Small intestine (tissue), 7 donors: ENCODE measurements at regions not wholly inside any gene's neighbourhood (a gene's known extent, or its start where the extent isn't known, plus 50 kb on each side); places are given as distances from the start of the nearest gene placed in this dataset.

Experiments used
- DNase-seq, 2 donors: peaks; one replicate each; pipeline versions ENCODE4 v3.0.0 to v3.0.0-alpha.2; 2013
- FAIRE-seq: peaks from 2 replicates; lab custom pipeline; 2012; peaks lifted over from hg19 to GRCh38; lab: Jason Lieb, UNC
- H3K27ac ChIP-seq, 3 donors: one replicate each; pipeline ENCODE4 v1.5.1; 2013; ENCODE audit warnings: low read length in 2 of 3, mild to moderate bottlenecking in 2 of 3, control low read depth in 1 of 3, inconsistent platforms in 1 of 3, low read depth in 1 of 3, moderate library complexity in 1 of 3
- H3K27me3 ChIP-seq, 3 donors: one replicate each; pipeline ENCODE4 v1.6.1; 2013; ENCODE audit warnings: low read length in 3 of 3, inconsistent platforms in 1 of 3; ENCODE audit not compliant: control insufficient read depth in 3 of 3, insufficient read depth in 3 of 3
- H3K36me3 ChIP-seq, 3 donors: one replicate each; pipeline ENCODE4 v1.6.1; 2013; ENCODE audit warnings: low read length in 3 of 3, inconsistent platforms in 1 of 3, low read depth in 1 of 3, mild to moderate bottlenecking in 1 of 3, moderate library complexity in 1 of 3; ENCODE audit not compliant: control insufficient read depth in 3 of 3, insufficient read depth in 2 of 3
- H3K4me1 ChIP-seq, 3 donors: one replicate each; pipeline ENCODE4 v1.6.1; 2013; ENCODE audit warnings: low read length in 2 of 3, inconsistent platforms in 1 of 3, low read depth in 1 of 3, mild to moderate bottlenecking in 1 of 3, moderate library complexity in 1 of 3; ENCODE audit not compliant: control insufficient read depth in 3 of 3, insufficient read depth in 2 of 3
- H3K4me3 ChIP-seq, 3 donors: one replicate each; pipeline ENCODE4 v1.5.1; 2013; ENCODE audit warnings: low read length in 3 of 3, control low read depth in 1 of 3, inconsistent platforms in 1 of 3, low read depth in 1 of 3, mild to moderate bottlenecking in 1 of 3, moderate library complexity in 1 of 3
- H3K9me3 ChIP-seq, 2 donors: one replicate each; pipeline ENCODE4 v1.6.1; 2013; ENCODE audit warnings: low read depth in 1 of 2, low read length in 1 of 2; ENCODE audit not compliant: control insufficient read depth in 2 of 2, insufficient read depth in 1 of 2
- WGBS, 3 donors: extraction: QIAGEN DNeasy Blood & Tissue Kit; methylation state at CpG; one replicate each; pipeline ENCODE4 v1.1.7; 2013; 5-methylcytosine and 5-hydroxymethylcytosine counted together
- donor health status: healthy with polysubstance abuse.
- donor health status: control.
- donor health status: control.
- donor health status: Bipolar disorder and iron deficiency.
- donor health status: healthy.

GRCh38 chr18:40929399-40929798 is 1025.6 kb upstream of the PIK3C3 start:
- no peak for DNase-seq
- Histone ChIP-seq H3K36me3 (no peaks in the 10 kb centered on the region), H3K4me1 (no peaks in the 10 kb centered on the region), H3K27ac (no peak overlapping the region), H3K4me3 (no peak overlapping the region), H3K27me3 (no peaks in the 10 kb centered on the region), H3K9me3 (no peaks in the 10 kb centered on the region)
- FAIRE-seq = no peak
- 79 to 85% (median 84%) methylated on average over 7 of the region's 7 CpGs for WGBS, 3 donors

- FAIRE-seq = no peak
- no peak overlapping the region for H3K4me3 ChIP-seq
- H3K27me3 ChIP-seq = no peaks in the 10 kb centered on the region
- H3K36me3 ChIP-seq = no peaks in the 10 kb centered on the region
- H3K4me1 ChIP-seq = no peaks in the 10 kb centered on the region
- H3K27ac ChIP-seq = no peak overlapping the region
- WGBS, 3 donors = 73 to 79% (median 75%) methylated on average over 5 of the region's 5 CpGs
- no peaks in the 10 kb centered on the region for H3K9me3 ChIP-seq
- DNase-seq = no peak
Observed at GRCh38 chr18:40926679-40927078, 1028.4 kb upstream of the PIK3C3 start.

GRCh38 chr18:40925071-40925541 is 1029.9 kb upstream of the PIK3C3 start:
- DNase-seq (no peak), FAIRE-seq (no peak)
- Histone ChIP-seq H3K27ac (no peak overlapping the region), H3K9me3 (no peaks in the 10 kb centered on the region), H3K4me1 (no peaks in the 10 kb centered on the region), H3K4me3 (no peak overlapping the region), H3K27me3 (no peaks in the 10 kb centered on the region), H3K36me3 (no peaks in the 10 kb centered on the region)
- WGBS, 3 donors = 89 to 91% (median 91%) methylated on average over 1 of the region's 1 CpG

DNA sequence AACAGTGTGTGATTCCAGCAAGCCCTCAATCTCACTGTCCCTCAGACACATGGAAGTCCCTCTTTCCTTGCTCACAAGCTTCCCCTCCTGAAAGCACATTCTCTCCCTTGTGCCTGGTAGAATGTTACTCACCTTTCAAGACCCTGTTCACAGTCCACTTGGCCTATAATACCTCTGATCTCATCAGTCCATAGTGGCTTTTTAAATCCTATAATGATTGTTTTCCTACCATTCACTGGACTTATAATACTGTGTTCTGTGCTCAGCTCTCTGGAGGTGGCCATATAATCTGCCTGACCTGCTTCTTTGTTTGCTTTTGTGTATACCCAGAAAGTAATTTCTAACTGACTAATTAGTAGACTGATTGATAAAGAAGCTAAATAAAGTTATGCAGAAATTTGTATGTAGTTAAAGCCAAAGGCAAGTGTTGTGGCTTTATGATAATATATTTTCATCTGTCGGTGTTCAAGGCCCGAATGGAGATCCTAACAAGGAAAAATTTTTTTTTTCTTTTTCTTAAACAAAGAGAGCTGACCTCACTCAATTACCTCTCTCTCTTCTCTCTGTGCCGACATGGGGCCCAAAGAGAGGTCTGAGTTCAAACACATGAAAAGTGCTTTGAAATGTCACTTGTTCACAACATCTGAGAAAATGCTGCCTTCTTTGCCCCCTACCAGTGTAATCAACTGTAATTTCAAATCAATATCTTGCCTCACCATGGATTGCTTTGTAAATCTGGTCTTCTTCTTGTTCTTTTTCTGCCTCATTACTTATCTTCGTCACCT is 1033.0 kb upstream of the PIK3C3 start:
- Histone ChIP-seq H3K4me1 (no peaks in the 10 kb centered on the region), H3K27ac (no peak overlapping the region), H3K9me3 (no peaks in the 10 kb centered on the region), H3K4me3 (no peak overlapping the region), H3K27me3 (no peaks in the 10 kb centered on the region), H3K36me3 (no peaks in the 10 kb centered on the region)
- DNase-seq (no peak), FAIRE-seq (no peak)
- 51 to 74% (median 61%) methylated on average over 4 of the region's 4 CpGs for whole genome bisulfite sequencing, 3 donors

- Histone ChIP-seq H3K27me3 (no peaks in the 10 kb centered on the region), H3K4me1 (no peaks in the 10 kb centered on the region), H3K4me3 (no peak overlapping the region), H3K36me3 (no peaks in the 10 kb centered on the region), H3K9me3 (no peaks in the 10 kb centered on the region), H3K27ac (no peak overlapping the region)
- FAIRE-seq (no peak), DNase-seq (no peak)
Observed at GRCh38 chr18:40917056-40917455, 1038.0 kb upstream of the PIK3C3 start.

- no peak overlapping the region for H3K27ac ChIP-seq
- H3K4me3 ChIP-seq = no peak overlapping the region
- DNase-seq (no peak), FAIRE-seq (no peak)
- H3K27me3 ChIP-seq = no peaks in the 10 kb centered on the region
- H3K36me3 ChIP-seq = no peaks in the 10 kb centered on the region
- H3K9me3 ChIP-seq = no peaks in the 10 kb centered on the region
- 77 to 83% (median 81%) methylated on average over 4 of the region's 4 CpGs for WGBS, 3 donors
- H3K4me1 ChIP-seq = no peaks in the 10 kb centered on the region
Observed at GRCh38 chr18:40915724-40916123, 1039.3 kb upstream of the PIK3C3 start.

DNA sequence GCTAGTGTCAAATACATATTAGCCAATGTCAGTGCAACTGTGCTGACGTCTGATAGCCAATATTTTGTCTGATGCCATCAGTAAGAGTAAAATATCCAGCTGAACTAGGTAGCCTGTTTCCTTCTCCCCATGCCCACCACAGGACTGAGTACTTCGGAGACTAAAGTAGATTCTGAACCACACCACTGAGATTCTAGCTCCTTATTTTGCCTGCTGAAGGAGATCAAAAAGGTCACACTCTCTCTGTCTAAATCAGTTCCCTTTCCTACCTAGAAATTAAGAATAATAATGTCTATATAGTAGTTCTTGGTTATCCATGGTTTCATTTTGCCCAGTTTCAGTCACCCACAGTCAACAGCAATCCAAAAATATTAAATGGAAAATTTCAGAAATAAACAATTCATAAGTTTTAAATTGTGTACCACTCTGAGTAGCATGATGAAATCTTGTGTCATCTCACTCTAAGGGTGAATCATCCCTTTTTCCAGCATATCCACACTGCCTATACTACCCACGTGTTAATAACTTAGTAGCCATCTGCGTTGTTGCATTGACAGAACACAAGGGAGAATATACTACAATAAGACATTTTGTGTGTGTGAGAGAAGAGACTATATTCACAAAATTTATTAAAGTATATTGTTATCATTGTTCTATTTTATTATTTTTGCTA is 1043.3 kb upstream of the PIK3C3 start:
- FAIRE-seq = no peak
- whole genome bisulfite sequencing, 3 donors = 68 to 82% (median 78%) methylated on average over 4 of the region's 4 CpGs
- no peaks in the 10 kb centered on the region for H3K27me3 ChIP-seq

DNA sequence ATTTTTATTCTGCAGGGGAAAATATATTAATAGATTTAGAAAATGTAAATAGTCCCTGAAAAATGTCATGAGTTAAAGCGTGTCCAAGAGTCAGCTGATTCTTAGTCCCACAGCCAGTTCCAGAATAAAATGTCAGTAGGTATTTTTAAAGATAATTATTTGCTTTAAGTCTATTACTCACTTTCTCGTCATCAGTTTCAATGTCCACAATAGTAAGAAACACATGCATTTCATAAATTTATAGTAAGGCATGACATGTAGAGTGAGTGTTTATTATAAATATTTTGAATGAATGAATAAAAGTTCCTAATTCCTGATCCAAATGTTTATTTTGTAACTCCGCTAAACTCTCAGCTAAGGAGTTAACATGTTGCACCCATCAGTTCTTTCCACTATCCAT is 1044.0 kb upstream of the PIK3C3 start:
- no peak for DNase-seq
- no peak for FAIRE-seq
- Histone ChIP-seq H3K4me3 (no peak overlapping the region), H3K27ac (no peak overlapping the region), H3K4me1 (no peaks in the 10 kb centered on the region), H3K9me3 (no peaks in the 10 kb centered on the region), H3K27me3 (no peaks in the 10 kb centered on the region), H3K36me3 (no peaks in the 10 kb centered on the region)
- 67 to 85% (median 74%) methylated on average over 3 of the region's 3 CpGs for WGBS, 3 donors

More for the DNA sequence above, 1043.3 kb upstream of the PIK3C3 start:
- Histone ChIP-seq H3K27ac (no peak overlapping the region), H3K36me3 (no peaks in the 10 kb centered on the region), H3K9me3 (no peaks in the 10 kb centered on the region), H3K4me1 (no peaks in the 10 kb centered on the region), H3K4me3 (no peak overlapping the region)
- no peak for DNase-seq
